ENCODE measurements at regions not wholly inside any gene's neighbourhood (a gene's known extent, or its start where the extent isn't known, plus 50 kb on each side); places are given as distances from the start of the nearest gene placed in this dataset.

- H3K9me3 ChIP-seq, result no peaks in the 10 kb centered on the region
- no peaks in the 10 kb centered on the region for H3K27me3 ChIP-seq
- H3K4me1 ChIP-seq, result no peaks in the 10 kb centered on the region
- H3K27ac ChIP-seq, result no peak overlapping the region
- TF ChIP-seq CTCF (IDR thresholded peaks at IDR 0.05), result no peak
- H3K36me3 ChIP-seq, result no peaks in the 10 kb centered on the region
- no peak overlapping the region for H3K4me3 ChIP-seq
- intact Hi-C loops (cut with DNase I), result no loop called here
- no peak for DNase-seq
- no peak overlapping the region for H3K9ac ChIP-seq (ENCODE audit: low read depth in 2 of 2, low read length in 2 of 2)
Measured at GRCh38 chr3:106570426-106570825, 701.6 kb upstream of the CBLB start.

GRCh38 chr3:106573605-106574004 is 704.8 kb upstream of the CBLB start:
- intact Hi-C loops (cut with DNase I), result no loop called here
- no peaks in the 10 kb centered on the region for H3K36me3 ChIP-seq
- DNase-seq, result no peak

GRCh38 chr3:106575029-106575428 is 706.2 kb upstream of the CBLB start:
- no peak for TF ChIP-seq CTCF (IDR thresholded peaks at IDR 0.05)
- intact Hi-C loops (cut with DNase I), result no loop called here
- Histone ChIP-seq H3K9me3 (no peaks in the 10 kb centered on the region), H3K4me1 (no peaks in the 10 kb centered on the region), H3K27me3 (no peaks in the 10 kb centered on the region), H3K4me3 (no peak overlapping the region), H3K27ac (no peak overlapping the region), H3K36me3 (no peaks in the 10 kb centered on the region), H3K9ac (ENCODE audit: low read depth in 2 of 2, low read length in 2 of 2) (no peak overlapping the region)
- no peak for DNase-seq

More at GRCh38 chr3:106573605-106574004, 704.8 kb upstream of the CBLB start:
- no peaks in the 10 kb centered on the region for H3K4me1 ChIP-seq
- H3K4me3 ChIP-seq, result no peak overlapping the region
- H3K9me3 ChIP-seq, result no peaks in the 10 kb centered on the region
- no peak overlapping the region for H3K9ac ChIP-seq (ENCODE audit: low read depth in 2 of 2, low read length in 2 of 2)
- no peak overlapping the region for H3K27ac ChIP-seq
- H3K27me3 ChIP-seq, result no peaks in the 10 kb centered on the region
- no peak for TF ChIP-seq CTCF (IDR thresholded peaks at IDR 0.05)

- no peak for TF ChIP-seq CTCF (IDR thresholded peaks at IDR 0.05)
- Histone ChIP-seq H3K27ac (no peak overlapping the region), H3K9ac (ENCODE audit: low read depth in 2 of 2, low read length in 2 of 2) (no peak overlapping the region), H3K27me3 (no peaks in the 10 kb centered on the region), H3K4me1 (no peaks in the 10 kb centered on the region), H3K36me3 (no peaks in the 10 kb centered on the region), H3K4me3 (no peak overlapping the region), H3K9me3 (no peaks in the 10 kb centered on the region)
- intact Hi-C loops (cut with DNase I), result no loop called here
- DNase-seq, result no peak
Measured at GRCh38 chr3:106577241-106577640, 708.4 kb upstream of the CBLB start.

GRCh38 chr3:106578911-106579310 is 710.1 kb upstream of the CBLB start:
- no peaks in the 10 kb centered on the region for H3K27me3 ChIP-seq
- no peak for DNase-seq
- no peak overlapping the region for H3K27ac ChIP-seq
- no peaks in the 10 kb centered on the region for H3K36me3 ChIP-seq
- no peaks in the 10 kb centered on the region for H3K4me1 ChIP-seq
- no peak overlapping the region for H3K9ac ChIP-seq (ENCODE audit: low read depth in 2 of 2, low read length in 2 of 2)
- no peaks in the 10 kb centered on the region for H3K9me3 ChIP-seq
- intact Hi-C loops (cut with DNase I), result no loop called here
- TF ChIP-seq CTCF (IDR thresholded peaks at IDR 0.05), result no peak
- H3K4me3 ChIP-seq, result no peak overlapping the region

GRCh38 chr3:106582151-106582550 is 713.3 kb upstream of the CBLB start:
- Histone ChIP-seq H3K27me3 (no peaks in the 10 kb centered on the region), H3K4me3 (no peak overlapping the region), H3K27ac (no peak overlapping the region), H3K9ac (ENCODE audit: low read depth in 2 of 2, low read length in 2 of 2) (no peak overlapping the region), H3K4me1 (no peaks in the 10 kb centered on the region), H3K9me3 (no peaks in the 10 kb centered on the region), H3K36me3 (no peaks in the 10 kb centered on the region)
- intact Hi-C loops (cut with DNase I), result no loop called here
- DNase-seq, result no peak
- TF ChIP-seq CTCF (IDR thresholded peaks at IDR 0.05), result no peak

Data from colonic mucosa (tissue), 4 donors.